H1 (cell line): ENCODE measurements at regions not wholly inside any gene's neighbourhood (a gene's known extent, or its start where the extent isn't known, plus 50 kb on each side); places are given as distances from the start of the nearest gene placed in this dataset.

ENCODE experiments used
- CTCF ChIP-seq, 3 experiments: IDR thresholded peaks; 1 replicate in 2 of 3; 2 replicates in 1 of 3; pipeline versions ENCODE4 v1.5.1 to v1.6.1; 2011; ENCODE audit warnings: low read length in 3 of 3, mild to moderate bottlenecking in 3 of 3, inconsistent platforms in 2 of 3, low read depth in 1 of 3, moderate library complexity in 1 of 3; ENCODE audit not compliant: insufficient read depth in 1 of 3; ENCODE audit errors: control extremely low read depth in 1 of 3
- EP300 ChIP-seq, 2 experiments: IDR thresholded peaks; 1 replicate in 1 of 2; 2 replicates in 1 of 2; pipeline ENCODE4 v1.6.1; 2011 to 2012; ENCODE audit warnings: low read depth in 2 of 2, low read length in 2 of 2, mild to moderate bottlenecking in 2 of 2, borderline replicate concordance in 1 of 2, inconsistent platforms in 1 of 2, moderate library complexity in 1 of 2
- HDAC2 ChIP-seq, 2 experiments: fragments of 300-600 bp in 1 of 2; sonication (generic) in 1 of 2; IDR thresholded peaks; 2 replicates each; pipeline ENCODE4 v1.6.1; 2011 to 2012; ENCODE audit warnings: low read depth in 2 of 2, low read length in 2 of 2, mild to moderate bottlenecking in 2 of 2, moderate library complexity in 2 of 2, borderline replicate concordance in 1 of 2, inconsistent platforms in 1 of 2
- JUN ChIP-seq: IDR thresholded peaks from 2 replicates; pipeline ENCODE4 v1.6.1; 2011; ENCODE audit warnings: low read depth, mild to moderate bottlenecking, improper control_type of control experiment, low read length
- MAX ChIP-seq: IDR thresholded peaks from 2 replicates; pipeline ENCODE4 v1.6.1; 2012; ENCODE audit warnings: inconsistent platforms
- POLR2A ChIP-seq, 2 experiments: IDR thresholded peaks; 1 replicate in 1 of 2; 2 replicates in 1 of 2; pipeline ENCODE4 v1.6.1; 2011; ENCODE audit warnings: low read depth in 2 of 2, low read length in 2 of 2, mild to moderate bottlenecking in 2 of 2; ENCODE audit errors: control extremely low read depth in 1 of 2
- SP4 ChIP-seq: IDR thresholded peaks from 2 replicates; pipeline ENCODE4 v1.6.1; 2012; ENCODE audit warnings: low read length, inconsistent platforms
- SRF ChIP-seq: IDR thresholded peaks from 2 replicates; pipeline ENCODE4 v1.6.1; 2011; ENCODE audit warnings: mild to moderate bottlenecking, low read depth, low read length, moderate library complexity
- TEAD4 ChIP-seq: IDR thresholded peaks from 2 replicates; pipeline ENCODE4 v1.6.1; 2012; ENCODE audit warnings: low read depth, low read length, inconsistent platforms, mixed read lengths
- ZNF274 ChIP-seq: IDR thresholded peaks from 2 replicates; pipeline ENCODE4 v1.7.0; 2012; ENCODE audit warnings: low read length, borderline replicate concordance; ENCODE audit errors: extremely low read depth

DNA sequence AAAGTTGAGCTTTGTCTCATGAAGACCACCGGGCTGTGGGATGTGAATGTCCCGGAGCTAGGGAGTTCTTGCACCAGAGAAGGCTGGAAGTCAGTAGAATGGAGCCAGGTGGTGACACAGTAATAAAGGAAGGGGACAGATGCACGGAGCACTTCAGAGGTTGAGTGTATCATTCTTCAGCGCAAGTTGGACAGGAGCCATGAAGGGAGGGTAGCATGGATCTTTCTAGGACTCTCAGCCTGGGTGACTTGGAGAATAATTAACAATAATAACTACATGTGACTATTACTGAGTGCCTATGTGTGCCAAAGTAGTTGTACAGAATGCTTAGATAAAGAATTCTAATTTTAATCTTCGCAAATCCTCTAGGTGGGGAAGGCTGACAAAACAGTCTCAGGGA is 258.7 kb upstream of the AJAP1 start:
- TF ChIP-seq SRF (no peak), TEAD4 (no peak), CTCF (IDR thresholded peaks at IDR 0.05; ENCODE audit: control extremely low read depth in 1 of 3, insufficient read depth in 1 of 3, low read depth in 1 of 3, low read length in 3 of 3) (no peak), POLR2A (IDR thresholded peaks at IDR 0.05; ENCODE audit: control extremely low read depth in 1 of 2, low read depth in 2 of 2, low read length in 2 of 2) (no peak), MAX (no peak), HDAC2 (IDR thresholded peaks at IDR 0.05; ENCODE audit: borderline replicate concordance in 1 of 2, low read depth in 2 of 2, low read length in 2 of 2) (no peak), SP4 (no peak), EP300 (IDR thresholded peaks at IDR 0.05; ENCODE audit: borderline replicate concordance in 1 of 2, low read depth in 2 of 2, low read length in 2 of 2) (no peak), JUN (no peak), ZNF274 (no peak)
